Activated T-cell treated with anti-CD3 and anti-CD28 coated beads, Interleukin-2, amount 50 U/mL, for 24 hours (primary cell): ENCODE measurements at regions not wholly inside any gene's neighbourhood (a gene's known extent, or its start where the extent isn't known, plus 50 kb on each side); places are given as distances from the start of the nearest gene placed in this dataset.

Experiments used
- DNase-seq: peaks from one replicate; pipeline ENCODE4 v3.0.0-alpha.2; 2020
- H3K27ac Mint-ChIP-seq: 2 replicates; pipeline ENCODE4 v1.8.0; 2020; ENCODE audit warnings: mild to moderate bottlenecking, mixed read lengths
- H3K27me3 Mint-ChIP-seq: 2 replicates; pipeline ENCODE4 v1.8.0; 2020; ENCODE audit warnings: mixed read lengths
- H3K36me3 Mint-ChIP-seq: 2 replicates; pipeline ENCODE4 v1.8.0; 2020; ENCODE audit warnings: low read depth, mixed read lengths
- H3K4me1 Mint-ChIP-seq: 2 replicates; pipeline ENCODE4 v1.8.0; 2020; ENCODE audit warnings: low read depth, mixed read lengths
- H3K4me3 Mint-ChIP-seq: 2 replicates; pipeline ENCODE4 v1.8.0; 2020; ENCODE audit warnings: mild to moderate bottlenecking, moderate library complexity, mixed read lengths
- H3K9me3 Mint-ChIP-seq: 2 replicates; pipeline ENCODE4 v1.8.0; 2020; ENCODE audit warnings: mixed read lengths

DNA sequence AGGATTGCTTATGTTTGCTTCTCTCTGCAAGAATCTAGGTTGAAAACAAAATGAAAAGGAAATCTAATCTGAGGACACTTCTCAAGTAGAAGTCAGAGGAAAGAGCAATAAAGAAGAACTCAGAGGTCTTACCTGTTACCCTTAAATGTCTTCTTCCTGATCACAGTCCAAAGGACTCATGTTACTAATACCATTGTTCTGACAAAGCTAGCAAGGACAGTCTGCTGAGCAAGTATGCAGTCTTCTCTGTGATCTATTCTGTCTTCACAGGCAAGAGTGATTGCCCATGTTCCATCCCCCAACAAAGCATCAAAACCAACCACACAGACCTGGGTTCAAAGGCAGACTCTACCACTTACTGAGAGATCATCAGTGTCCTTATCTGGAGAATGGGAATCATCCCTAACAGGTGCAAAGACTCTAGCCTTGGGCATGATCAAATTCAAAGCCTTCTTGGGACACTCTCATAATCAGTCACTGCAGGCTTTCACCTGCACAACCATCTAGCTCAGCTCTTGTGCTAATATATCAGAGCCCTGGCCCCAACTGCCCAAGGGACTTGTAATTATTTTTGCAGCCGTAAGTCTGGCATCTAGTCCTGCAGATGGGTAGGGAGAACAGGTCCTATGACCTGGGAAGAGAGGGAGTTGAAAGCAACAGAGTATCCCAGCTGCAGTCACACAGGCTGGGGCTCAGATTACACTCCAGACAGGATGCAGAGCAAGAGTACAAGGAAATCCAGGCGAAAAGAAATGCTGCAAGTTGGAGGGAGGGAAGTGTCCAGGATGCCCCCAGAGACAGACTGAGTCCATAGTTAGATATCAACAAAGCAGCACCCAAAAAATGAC, 97.9 kb upstream of the NUDT4 start:
- Mint-ChIP-seq H3K27me3 (no peaks in the 10 kb centered on the region), H3K27ac (no peak overlapping the region), H3K4me3 (no peak overlapping the region), H3K9me3 (no peaks in the 10 kb centered on the region), H3K36me3 (no peaks in the 10 kb centered on the region), H3K4me1 (no peaks in the 10 kb centered on the region)
- DNase-seq = no peak

DNA sequence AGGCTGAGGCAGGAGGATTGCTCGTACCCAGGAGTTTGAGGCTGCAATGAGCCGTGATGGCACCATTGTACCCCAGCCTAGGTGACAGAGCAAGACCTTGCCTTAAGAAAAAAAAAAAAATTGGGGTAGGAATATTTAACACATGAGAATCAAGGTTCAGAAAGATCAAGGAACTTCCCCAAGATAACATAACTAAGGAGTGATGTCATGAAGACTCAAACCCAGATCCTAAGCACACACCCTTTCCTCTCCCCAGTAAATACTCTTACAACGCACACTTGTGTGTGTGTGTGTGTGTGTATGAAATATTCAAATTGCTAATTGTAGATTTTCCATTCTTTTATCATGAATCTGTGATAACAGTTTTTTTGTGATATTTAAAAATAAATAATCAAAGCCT, 90.6 kb upstream of the NUDT4 start:
- Mint-ChIP-seq H3K4me1 (no peaks in the 10 kb centered on the region), H3K27me3 (no peaks in the 10 kb centered on the region), H3K27ac (no peak overlapping the region), H3K4me3 (no peak overlapping the region), H3K36me3 (no peaks in the 10 kb centered on the region), H3K9me3 (no peaks in the 10 kb centered on the region)
- DNase-seq = no peak

DNA sequence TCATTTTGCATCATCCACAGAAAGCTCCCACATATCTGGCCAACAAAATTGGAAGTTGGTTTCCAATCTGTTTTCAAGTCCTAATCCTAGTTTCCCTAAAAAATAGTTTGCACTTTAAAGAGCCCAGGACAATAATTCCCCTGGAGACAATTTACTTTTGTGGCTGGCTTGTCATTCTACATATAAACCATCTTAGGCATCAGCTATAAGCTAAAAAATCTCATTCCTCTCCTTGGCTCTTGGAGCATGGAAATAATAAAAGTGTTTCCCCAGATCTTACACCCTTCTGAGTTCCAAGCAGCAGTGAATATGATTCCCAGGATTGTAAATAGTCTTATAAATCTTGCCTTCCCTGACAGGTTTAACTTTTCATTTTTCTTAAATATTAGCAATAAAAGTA, 89.1 kb upstream of the NUDT4 start:
- H3K4me3 Mint-ChIP-seq = no peak overlapping the region
- no peaks in the 10 kb centered on the region for H3K9me3 Mint-ChIP-seq
- no peaks in the 10 kb centered on the region for H3K4me1 Mint-ChIP-seq
- H3K27ac Mint-ChIP-seq = no peak overlapping the region
- no peaks in the 10 kb centered on the region for H3K27me3 Mint-ChIP-seq
- DNase-seq = no peak
- H3K36me3 Mint-ChIP-seq = no peaks in the 10 kb centered on the region

DNA sequence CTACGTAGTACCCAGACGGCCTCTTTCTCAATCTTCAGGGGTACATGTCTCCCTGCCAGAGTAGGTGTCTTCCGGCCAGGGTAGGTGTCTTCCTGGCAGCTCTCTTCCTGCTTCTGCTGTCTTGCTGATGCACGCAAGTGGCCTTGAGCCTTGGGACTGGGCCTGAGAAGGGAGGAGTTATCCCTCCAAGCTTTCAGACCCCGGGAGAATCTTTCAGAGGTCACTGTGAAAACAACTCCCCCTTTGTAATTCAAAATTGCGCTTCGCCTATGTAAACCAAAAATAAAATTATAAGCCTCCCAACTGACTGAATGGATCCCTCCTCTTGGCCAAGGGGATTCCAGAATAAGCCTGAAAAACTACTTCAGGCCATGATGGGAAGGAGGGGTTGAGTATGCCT, 87.3 kb upstream of the NUDT4 start:
- H3K27me3 Mint-ChIP-seq = no peaks in the 10 kb centered on the region
- no peak for DNase-seq
- H3K4me3 Mint-ChIP-seq = no peak overlapping the region
- H3K9me3 Mint-ChIP-seq = no peaks in the 10 kb centered on the region
- no peaks in the 10 kb centered on the region for H3K36me3 Mint-ChIP-seq
- H3K4me1 Mint-ChIP-seq = no peaks in the 10 kb centered on the region
- H3K27ac Mint-ChIP-seq = no peak overlapping the region

DNA sequence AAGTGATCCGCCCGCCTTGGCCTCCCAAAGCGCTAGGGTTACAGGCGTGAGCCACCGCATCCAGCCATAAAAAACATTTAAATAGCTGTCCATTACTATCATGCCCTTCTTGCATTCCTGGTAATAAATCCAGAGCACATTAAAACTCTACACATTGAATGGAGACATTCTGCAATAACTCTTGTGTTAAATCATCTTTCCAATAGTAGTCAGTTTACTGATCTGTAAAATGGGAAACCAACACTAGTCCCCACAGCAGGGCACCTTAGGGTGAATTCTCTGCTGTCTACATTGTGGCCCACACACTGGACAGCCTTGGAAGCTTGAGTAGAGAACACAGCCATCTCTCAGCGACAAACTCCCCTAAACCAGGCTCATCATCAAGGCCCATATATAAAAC, 85.5 kb upstream of the NUDT4 start:
- H3K36me3 Mint-ChIP-seq = no peaks in the 10 kb centered on the region
- H3K27ac Mint-ChIP-seq = no peak overlapping the region
- H3K4me3 Mint-ChIP-seq = no peak overlapping the region
- no peaks in the 10 kb centered on the region for H3K9me3 Mint-ChIP-seq
- no peaks in the 10 kb centered on the region for H3K27me3 Mint-ChIP-seq
- H3K4me1 Mint-ChIP-seq = peaks cover 1% of the 10 kb centered on the region
- DNase-seq = no peak

DNA sequence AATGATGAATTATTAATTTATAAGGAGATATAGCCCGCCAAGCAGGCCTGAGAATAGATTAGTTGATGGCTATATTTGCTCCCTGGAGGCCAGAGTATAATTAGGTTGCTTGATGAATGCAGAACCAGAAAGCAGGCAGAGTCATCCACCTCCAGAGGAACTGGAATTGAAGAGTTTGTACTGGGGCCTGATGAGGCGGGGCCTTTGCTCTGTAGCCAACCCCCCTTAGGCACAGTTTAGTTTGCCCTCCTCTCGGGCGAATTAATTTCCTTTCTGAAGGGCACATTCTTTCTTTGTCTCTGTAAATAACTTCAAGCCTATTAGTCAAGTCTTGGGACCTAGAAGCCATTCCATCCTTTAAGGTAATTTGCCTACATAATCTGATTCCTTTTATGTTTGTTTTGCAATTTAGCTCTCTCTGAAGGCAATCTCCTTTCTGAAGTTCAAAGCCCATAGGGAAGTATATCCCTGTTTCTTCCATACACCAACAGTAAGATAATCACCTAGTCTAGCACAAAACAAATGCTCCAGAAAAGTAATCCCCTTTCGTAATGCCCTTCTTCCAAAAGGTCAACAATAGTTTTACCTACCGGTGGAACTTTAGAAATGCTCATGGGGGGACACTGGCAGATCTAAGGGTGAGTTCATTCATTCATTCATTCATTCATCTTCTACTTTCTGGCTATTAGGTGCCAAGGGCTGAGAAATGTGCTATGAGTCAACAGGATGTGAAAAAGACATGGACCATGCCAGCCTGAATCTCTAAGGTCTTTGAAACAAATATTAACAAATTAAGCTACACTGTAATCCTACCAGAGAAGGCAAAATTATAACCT, 84.8 kb upstream of the NUDT4 start:
- H3K36me3 Mint-ChIP-seq = no peaks in the 10 kb centered on the region
- no peak overlapping the region for H3K4me3 Mint-ChIP-seq
- no peaks in the 10 kb centered on the region for H3K9me3 Mint-ChIP-seq

DNA sequence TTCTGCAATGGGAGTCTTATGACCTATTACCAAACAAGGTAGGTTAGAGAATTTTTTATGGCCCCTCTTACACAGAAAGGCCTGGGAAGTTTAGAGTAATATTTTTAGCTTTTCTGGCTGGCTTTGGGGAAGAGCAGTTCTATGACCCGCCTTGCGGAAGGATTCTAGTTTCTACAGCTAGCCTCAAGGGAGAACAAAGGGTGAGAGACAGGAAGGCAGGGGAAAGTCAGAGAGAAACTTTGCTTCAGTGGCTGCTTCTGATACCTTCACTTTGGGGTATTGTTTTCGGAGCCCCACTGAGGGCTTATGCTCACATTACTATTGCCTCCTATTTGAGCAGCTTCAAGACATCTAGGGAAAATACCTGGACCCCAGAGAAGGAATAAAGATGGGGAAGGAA, 80.7 kb upstream of the NUDT4 start:
- H3K27ac Mint-ChIP-seq = no peak overlapping the region
- DNase-seq = no peak

More for the DNA sequence above, 84.8 kb upstream of the NUDT4 start:
- H3K27me3 Mint-ChIP-seq = no peaks in the 10 kb centered on the region
- no peak overlapping the region for H3K27ac Mint-ChIP-seq
- H3K4me1 Mint-ChIP-seq = peaks cover 2% of the 10 kb centered on the region
- no peak for DNase-seq

DNA sequence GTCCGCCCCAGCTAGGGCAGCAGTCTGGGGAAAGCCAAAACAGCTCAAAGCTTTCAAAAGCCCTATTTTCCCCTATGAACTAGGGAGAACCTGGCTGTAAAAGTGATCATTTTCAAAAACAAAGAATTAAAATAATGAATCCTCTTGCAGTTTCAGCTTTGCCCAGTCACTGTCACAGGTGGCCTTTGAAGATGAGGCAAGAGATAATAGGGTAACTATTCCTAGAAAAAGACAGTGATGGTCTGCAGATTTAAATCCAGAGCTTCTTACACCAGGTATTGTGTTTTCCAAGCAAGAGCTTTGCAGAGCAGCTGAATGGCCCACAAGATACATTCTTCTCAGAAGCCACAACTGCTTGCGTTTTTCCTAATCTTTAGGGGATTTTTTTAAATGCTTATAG, 80.2 kb upstream of the NUDT4 start:
- DNase-seq = no peak
- no peak overlapping the region for H3K27ac Mint-ChIP-seq
- H3K9me3 Mint-ChIP-seq = no peaks in the 10 kb centered on the region

More for the DNA sequence above, 80.7 kb upstream of the NUDT4 start:
- Mint-ChIP-seq H3K27me3 (no peaks in the 10 kb centered on the region), H3K4me3 (no peak overlapping the region), H3K9me3 (no peaks in the 10 kb centered on the region), H3K4me1 (peaks cover 2% of the 10 kb centered on the region), H3K36me3 (no peaks in the 10 kb centered on the region)

DNA sequence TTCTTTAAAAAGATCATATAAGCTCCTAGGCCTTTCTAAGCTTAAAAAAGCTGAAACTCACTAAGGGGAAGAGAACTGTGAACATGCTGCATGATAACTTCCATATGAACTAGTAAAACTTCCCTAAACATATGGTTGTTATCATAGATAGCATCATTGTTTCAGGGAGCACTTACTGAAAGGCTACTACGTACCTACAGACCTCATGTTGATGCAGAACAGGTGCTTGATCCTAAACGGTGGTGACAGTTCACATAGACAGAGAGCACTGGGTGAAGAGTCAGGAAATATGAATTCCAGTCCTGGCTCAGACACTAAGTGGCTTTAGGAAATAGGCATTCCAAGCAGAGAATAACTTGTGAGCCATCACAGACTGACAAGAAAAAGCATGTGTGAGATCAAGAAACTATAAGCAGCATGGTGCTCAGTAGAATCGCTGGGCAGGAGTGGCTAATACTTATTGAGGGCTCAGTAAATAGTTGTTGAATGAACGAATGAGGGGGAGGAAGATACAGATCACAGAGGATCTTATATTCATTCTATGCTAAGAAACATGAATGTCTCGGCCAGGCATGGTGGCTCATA, 78.4 kb upstream of the NUDT4 start:
- no peaks in the 10 kb centered on the region for H3K27me3 Mint-ChIP-seq
- H3K36me3 Mint-ChIP-seq = no peaks in the 10 kb centered on the region
- H3K4me3 Mint-ChIP-seq = no peak overlapping the region
- DNase-seq = no peak
- no peaks in the 10 kb centered on the region for H3K9me3 Mint-ChIP-seq
- peaks cover 2% of the 10 kb centered on the region for H3K4me1 Mint-ChIP-seq
- no peak overlapping the region for H3K27ac Mint-ChIP-seq

More for the DNA sequence above, 80.2 kb upstream of the NUDT4 start:
- no peaks in the 10 kb centered on the region for H3K36me3 Mint-ChIP-seq
- peaks cover 2% of the 10 kb centered on the region for H3K4me1 Mint-ChIP-seq
- no peak overlapping the region for H3K4me3 Mint-ChIP-seq
- no peaks in the 10 kb centered on the region for H3K27me3 Mint-ChIP-seq

DNA sequence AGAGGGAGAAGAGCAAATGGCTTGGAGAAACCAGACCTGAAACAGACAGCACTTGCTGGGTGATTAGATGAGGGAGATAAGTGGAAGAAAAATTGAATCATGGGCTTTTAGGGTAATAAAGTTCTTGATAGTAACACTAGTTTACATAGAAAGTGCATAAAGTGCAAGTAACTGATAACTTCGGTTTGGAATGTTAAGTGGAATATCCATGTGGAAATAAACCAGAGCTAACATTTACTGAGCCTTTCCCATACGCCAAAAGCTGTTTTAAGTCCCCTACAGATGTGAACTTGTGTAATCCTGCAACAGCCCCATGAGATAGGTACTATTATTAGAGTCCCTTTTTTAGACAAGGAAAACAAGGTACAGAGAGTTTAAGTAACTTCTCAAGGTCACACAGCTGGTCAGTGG, 77.1 kb upstream of the NUDT4 start:
- Mint-ChIP-seq H3K36me3 (no peaks in the 10 kb centered on the region), H3K27ac (no peak overlapping the region), H3K27me3 (no peaks in the 10 kb centered on the region), H3K4me1 (peaks cover 2% of the 10 kb centered on the region), H3K4me3 (no peak overlapping the region), H3K9me3 (no peaks in the 10 kb centered on the region)
- DNase-seq = no peak

DNA sequence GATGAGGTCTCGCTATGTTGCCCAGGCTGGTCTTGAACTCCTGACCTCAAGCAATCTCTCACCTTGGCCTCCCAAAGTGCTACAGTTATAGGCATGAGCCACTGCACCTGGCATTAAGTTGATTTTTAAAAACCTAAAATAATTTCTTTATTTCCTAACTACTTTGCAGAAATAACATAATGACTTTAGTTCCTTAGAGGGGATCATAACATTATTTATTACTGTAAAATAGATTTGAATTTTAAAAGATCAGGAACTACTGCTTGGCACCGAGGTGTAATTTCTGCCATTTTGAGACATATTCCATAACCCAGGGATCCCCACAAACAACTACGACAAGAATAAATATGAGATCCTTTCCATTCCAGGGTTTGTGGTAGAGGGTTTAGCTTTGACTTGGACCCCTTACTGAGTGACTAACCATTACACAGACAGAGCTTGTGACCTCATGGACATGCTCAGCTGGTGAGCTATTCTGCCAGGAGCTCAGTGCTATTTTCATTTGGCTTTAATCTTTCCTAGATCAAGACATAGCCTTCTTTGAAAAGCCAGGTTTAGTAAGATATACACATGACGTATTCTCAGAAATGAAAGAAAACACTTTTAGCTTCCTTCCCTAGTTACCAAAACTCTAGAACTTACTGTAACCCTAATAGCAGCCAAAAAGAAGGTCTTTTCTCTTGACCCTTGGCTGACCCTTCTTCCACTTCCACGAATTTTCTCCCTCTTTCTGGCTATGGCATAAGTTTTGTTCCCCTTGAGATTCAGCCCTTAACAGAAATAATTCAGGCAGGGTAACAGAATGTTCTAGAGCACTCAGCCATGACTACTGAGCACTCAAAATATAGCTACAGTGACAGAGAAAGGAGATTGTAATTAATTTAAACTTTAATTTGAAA, 75.1 kb upstream of the NUDT4 start:
- Mint-ChIP-seq H3K4me1 (no peaks in the 10 kb centered on the region), H3K27me3 (peaks cover 8% of the 10 kb centered on the region), H3K4me3 (no peak overlapping the region), H3K27ac (no peak overlapping the region), H3K9me3 (peaks cover 8% of the 10 kb centered on the region), H3K36me3 (no peaks in the 10 kb centered on the region)
- DNase-seq = no peak

DNA sequence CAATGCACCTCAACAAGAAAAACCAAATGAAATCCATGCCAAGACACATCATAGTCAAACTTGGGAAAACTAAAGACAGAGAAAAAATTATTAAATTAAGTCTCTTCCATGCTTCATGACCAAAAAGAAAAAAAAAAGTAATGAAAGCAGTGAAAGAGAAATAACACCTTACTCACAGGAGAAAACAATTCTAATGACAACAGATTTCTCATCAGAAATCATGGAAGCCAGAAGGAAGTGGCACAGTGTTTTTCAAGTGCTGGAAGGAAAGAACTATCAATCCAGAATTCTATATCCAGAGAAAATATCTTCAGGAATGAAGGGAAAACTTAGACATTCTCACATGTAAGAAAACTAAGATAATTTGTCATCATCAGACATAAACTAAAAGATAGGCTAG, 71.1 kb upstream of the NUDT4 start:
- Mint-ChIP-seq H3K27ac (no peak overlapping the region), H3K4me1 (no peaks in the 10 kb centered on the region), H3K36me3 (no peaks in the 10 kb centered on the region), H3K9me3 (peaks cover 8% of the 10 kb centered on the region), H3K4me3 (no peak overlapping the region), H3K27me3 (peaks cover 8% of the 10 kb centered on the region)
- DNase-seq = no peak

DNA sequence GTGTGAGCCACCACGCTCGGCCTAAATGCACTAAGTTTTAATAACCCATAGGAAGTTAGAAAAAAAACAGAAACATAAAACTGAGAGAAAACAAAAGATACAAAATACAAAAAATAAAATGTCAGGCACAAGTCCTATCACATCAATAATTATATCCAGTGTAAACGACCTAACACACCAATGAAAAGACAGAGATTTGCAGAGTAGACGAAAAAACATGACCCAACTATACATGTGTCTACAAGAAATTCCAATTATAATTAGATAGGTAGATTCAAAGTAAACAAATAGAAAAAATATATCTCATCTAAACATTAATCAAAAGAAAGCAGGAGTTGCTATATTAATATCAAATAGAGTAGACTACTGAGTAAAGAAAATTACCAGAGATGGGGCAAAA, 69.4 kb upstream of the NUDT4 start:
- Mint-ChIP-seq H3K27me3 (peaks cover 8% of the 10 kb centered on the region), H3K36me3 (no peaks in the 10 kb centered on the region), H3K9me3 (peaks cover 8% of the 10 kb centered on the region)

DNA sequence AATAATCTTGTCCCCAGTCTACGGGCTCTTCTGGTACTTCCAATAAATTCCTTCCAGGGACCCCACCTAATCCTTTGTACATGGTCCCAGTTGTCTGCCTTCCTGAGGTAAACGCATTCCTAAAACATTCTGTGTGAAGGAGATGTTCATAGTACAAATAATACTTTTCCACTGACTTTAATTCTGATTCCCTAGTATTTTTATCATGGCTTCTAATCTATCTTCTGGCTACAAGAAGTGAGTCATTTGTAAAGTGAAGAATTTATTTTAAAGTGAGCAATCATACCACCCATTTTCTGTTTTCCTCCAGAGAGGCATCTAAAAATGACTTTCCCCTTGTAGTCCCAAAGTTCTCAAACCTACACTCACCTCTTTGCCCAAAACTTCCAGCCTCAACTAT, 65.9 kb upstream of the NUDT4 start:
- no peak overlapping the region for H3K4me3 Mint-ChIP-seq
- H3K36me3 Mint-ChIP-seq = no peaks in the 10 kb centered on the region
- DNase-seq = no peak
- H3K9me3 Mint-ChIP-seq = peaks cover under 1% of the 10 kb centered on the region
- no peaks in the 10 kb centered on the region for H3K4me1 Mint-ChIP-seq
- no peaks in the 10 kb centered on the region for H3K27me3 Mint-ChIP-seq
- no peak overlapping the region for H3K27ac Mint-ChIP-seq

More for the DNA sequence above, 69.4 kb upstream of the NUDT4 start:
- no peak for DNase-seq
- no peak overlapping the region for H3K4me3 Mint-ChIP-seq
- H3K4me1 Mint-ChIP-seq = no peaks in the 10 kb centered on the region
- H3K27ac Mint-ChIP-seq = no peak overlapping the region
